NCI-H524 (cell line): ENCODE measurements at regions not wholly inside any gene's neighbourhood (a gene's known extent, or its start where the extent isn't known, plus 50 kb on each side); places are given as distances from the start of the nearest gene placed in this dataset.

Experiments
- DNase-seq, 2 experiments: peaks; one replicate each; lab custom pipeline; 2025; lab: John Stamatoyannopoulos, UW

DNA sequence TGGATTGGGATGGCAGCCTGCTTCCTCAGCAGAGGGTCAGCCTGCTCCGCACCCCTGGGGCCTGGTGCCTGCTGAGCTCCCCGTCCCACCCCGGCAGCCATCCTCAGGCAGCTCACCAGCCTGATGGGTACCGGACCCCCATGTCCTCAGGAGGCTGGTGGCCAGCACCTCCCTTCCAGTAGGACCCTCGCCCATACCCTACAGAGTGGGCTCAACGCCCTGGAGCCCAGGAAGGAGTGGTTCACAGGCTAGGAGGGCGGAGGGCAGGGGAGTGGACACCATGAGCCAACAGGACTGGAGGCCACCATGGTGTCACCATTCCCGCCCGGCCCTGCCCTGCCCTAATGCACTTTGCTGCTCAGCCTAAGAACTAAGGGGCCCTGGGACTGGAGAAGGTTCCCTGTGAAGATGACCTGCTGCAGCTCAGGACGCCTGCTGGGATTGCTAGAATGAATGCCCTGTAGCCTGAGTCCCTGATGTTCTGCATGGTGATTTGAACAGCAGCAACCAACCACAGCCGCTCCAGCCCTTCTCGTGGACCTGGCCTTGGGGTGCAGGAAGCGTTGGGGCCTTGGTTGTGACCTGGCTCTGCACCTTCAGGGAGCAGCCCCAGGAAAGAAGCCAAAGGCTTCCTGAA lies 1080.8 kb downstream of the BRD1 start:
- no peak for DNase-seq

DNA sequence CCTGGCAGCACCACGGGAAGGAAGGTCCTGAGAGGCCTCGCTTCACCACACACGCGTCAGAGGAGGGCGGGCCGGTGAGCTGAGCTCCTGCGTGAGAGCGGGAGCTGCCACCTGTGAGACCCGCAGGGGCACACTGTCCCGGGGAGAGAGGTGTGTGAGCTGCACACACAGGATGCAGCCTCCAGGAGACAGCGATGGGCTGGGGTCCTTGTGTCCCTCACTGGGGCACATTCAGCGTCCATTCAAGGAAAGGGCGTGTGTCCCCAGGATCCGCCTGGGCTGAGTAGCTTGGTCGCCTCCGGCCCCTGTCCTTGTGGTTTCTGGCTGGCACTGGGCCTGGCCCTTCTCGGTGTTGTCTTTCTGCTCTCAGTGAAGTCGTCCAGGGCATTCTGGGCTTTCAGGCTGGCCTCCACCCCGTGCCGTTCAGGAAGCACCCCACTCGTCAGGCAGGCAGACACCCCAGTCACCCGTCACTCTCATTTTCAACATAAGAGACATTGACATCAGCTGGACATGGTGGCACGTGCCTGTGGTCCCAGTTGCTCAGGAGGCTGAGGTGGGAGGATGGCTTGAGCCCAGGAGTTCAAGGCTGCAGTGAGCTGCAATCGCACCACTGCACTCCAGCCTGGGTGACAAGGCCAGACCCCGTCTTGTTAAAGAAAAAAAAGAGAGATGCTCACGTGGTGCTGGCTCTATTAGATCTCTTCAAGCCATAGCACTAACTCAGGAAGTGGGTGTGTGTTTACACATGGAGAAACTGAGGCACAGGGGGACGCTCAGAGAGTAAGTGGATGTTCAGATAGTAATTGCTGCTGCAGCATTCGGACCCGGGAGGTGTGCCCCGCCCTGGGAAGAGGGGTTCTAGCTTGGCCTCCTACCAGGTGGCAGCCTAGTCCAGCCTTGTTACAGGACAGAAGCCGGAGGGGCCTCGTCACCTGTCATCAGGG lies 1081.6 kb downstream of the BRD1 start:
- DNase-seq, result no peak

DNA sequence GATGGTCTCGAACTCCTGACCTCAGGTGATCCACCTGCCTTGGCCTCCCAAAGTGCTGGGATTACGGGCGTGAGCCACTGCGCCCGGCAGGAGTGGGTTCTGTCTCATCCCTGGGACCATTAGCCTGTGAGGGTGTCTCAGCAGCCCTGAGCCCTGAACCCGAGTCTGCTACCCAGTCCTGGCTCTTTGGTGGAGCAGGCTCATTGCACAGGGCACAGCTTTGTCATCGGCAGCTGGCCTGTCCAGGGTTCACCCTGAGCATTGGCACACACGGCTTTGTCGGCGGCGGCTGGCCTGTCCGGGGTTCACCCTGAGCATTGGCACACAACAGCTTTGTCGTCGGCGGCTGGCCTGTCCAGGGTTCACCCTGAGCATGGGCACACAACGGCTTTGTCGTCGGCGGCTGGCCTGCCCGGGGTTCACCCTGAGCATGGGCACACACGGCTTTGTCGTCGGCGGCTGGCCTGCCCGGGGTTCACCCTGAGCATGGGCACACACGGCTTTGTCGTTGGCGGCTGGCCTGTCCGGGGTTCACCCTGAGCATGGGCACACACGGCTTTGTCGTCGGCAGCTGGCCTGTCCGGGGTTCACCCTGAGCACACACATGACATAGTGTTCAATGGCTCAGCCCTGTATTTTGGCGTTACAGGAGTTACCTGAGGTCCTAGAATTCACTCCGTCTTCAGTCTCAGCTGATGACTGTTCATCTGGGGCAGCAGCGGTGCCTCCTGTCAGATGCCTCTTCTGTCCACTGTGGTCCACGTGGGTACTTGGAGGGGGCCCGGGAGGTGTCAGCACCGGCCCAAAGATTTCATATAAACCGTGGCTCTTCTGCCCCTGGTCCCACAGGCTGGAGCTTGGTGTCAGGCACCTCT lies 1082.5 kb downstream of the BRD1 start:
- DNase-seq, result no peak

DNA sequence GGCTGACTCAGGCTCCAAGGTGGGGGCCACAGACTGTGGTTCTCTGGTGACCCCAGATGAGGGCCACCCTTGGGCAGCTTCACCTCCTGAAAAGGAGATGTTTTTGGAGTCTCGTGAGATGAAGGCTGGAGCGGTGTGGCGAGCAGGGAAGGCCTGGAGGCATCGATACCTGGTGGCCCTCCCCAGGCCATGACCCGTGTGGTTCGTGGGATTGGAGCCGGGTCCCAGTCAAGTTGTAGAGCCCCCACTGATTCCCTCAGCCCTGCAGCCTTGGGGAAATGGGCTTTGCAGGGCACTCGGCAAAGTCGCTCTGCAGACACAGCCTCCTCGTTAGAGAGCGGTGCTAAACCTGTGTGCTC lies 1083.4 kb downstream of the BRD1 start:
- DNase-seq, result no peak

DNA sequence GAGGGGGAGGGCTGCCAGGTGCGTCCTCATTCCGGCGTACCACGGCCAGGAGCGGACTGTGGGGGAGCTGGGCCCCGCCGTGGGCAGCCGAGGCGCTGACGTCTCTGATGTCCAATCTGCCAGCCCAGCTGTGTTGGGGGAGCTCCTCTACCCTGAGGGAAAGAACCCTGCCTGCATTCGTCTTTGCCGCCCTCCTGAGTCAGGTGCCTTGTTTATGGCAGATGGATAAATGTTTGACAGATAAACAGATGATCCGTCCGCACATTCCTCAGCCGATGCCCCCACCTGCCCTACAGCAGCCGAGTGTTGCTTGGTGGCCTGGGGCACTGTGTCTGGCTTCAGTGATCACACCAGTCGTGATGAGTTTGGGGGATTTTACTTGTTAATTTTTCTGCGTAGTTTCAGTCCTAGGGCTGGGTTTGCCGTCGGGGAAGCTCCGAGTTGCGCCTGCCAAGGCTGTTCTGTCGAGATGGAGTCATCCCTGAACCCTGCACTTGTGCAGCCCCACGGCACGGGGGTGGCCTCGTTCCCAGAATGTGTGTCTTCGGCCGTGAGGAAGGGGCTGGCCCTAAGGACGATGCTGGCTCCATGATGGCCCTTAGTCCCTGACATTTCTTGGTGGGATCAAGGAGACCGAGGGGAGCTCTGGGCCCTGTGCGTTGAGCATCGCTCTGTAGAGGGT lies 1083.9 kb downstream of the BRD1 start:
- no peak for DNase-seq

DNA sequence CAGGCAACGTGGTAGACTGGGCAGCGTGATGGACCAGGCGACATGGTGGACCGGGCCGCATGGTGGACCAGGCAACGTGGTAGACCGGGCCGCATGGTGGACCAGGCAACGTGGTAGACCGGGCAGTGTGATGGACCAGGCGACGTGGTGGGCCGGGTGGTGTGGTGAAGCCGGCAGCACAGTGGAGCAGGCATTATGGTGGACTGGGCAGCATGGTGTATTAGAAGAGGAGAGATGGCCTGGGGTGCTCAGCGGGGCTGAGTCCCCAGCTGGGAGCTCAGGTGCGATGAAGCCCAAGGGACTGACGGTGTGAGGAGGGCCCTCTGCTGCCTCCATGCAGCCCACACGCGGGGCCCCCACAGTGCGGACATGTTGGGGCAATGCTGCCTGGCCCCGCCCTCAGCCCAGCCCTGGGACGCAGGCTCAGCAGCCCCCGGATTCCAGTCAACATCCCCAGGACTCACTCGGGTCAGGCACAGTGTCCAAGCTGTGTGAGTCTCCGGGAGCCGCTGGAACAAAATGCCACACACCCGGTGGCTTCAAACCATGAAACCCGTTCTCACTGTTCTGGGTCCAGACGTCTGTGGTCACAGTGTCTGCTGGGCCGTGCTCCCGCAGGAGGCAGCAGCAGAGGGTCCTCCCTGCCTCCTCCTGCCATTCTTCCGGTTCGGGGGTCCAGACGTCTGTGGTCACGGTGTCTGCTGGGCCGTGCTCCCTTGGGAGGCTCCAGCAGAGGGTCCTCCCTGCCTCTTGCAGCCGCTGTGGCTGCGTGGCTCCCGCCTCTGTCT lies 1084.9 kb downstream of the BRD1 start:
- no peak for DNase-seq

DNA sequence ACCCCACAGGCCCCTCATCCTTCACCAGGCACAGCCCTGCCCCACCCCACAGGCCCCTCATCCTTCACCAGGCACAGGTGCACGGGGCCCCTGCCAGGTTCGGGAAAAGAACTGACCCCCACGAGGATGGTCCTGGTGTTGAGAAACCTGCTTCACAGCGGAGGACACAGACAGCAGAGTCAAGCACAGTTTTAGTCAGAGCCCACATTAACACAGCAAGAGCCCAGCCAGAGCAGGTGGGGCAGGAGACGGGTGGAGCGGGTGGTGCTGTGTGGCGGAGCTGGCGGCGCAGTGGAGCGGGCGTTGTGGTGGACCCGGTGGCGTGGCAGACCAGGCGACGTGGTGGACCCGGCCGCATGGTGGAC lies 1085.5 kb downstream of the BRD1 start:
- DNase-seq, result no peak

DNA sequence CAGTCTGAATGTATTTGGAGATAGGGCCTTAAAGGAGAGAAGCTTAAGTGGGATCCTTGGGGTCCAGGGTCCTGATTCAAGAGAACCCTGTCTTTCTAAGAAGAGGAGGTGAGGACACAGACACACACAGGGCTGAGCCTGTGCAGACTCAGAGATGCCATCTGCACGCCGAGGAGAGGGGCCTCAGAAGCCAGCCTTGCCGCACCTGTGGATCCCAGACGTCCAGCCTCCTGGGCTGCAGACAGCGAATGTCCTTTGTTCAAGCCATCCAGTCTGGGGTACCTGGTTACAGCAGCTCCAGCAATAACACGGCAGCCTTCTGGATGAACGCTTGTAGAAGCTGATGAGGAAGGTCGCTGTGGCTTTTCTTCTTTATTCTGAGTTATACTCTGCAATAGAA lies 1086.1 kb downstream of the BRD1 start:
- no peak for DNase-seq

DNA sequence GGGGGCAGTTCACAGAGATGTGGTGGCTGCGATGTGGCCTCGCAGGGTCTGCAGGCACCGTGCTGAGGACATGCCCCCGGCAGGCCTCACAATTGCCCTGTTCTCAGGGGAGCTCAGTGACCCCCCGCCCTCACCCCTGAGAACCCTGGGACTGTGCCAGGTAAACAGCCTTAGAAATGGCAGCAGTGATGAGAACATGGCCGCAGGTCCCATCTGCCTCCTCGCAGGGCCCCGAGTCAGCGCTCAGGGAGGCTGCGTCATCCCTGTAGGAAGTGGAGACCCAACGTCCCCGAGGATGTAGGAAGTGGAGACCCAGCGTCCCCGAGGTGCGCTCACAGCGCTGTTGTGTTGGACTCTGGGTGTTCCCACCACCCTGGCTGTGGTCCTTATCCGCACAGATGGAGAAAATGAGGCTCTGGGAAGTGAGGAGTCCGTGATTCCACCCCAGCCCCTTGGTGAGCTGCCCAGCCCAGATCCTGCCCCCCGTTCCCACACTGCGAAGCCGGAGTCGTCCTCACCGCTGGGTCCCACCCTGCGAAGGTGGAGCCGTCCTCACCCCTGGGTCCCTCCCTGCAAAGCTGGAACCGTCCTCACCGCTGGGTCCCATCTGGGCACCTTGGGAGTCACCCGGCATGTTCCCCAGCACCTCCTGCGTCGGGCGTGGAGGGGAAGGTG lies 1086.8 kb downstream of the BRD1 start:
- no peak for DNase-seq

DNA sequence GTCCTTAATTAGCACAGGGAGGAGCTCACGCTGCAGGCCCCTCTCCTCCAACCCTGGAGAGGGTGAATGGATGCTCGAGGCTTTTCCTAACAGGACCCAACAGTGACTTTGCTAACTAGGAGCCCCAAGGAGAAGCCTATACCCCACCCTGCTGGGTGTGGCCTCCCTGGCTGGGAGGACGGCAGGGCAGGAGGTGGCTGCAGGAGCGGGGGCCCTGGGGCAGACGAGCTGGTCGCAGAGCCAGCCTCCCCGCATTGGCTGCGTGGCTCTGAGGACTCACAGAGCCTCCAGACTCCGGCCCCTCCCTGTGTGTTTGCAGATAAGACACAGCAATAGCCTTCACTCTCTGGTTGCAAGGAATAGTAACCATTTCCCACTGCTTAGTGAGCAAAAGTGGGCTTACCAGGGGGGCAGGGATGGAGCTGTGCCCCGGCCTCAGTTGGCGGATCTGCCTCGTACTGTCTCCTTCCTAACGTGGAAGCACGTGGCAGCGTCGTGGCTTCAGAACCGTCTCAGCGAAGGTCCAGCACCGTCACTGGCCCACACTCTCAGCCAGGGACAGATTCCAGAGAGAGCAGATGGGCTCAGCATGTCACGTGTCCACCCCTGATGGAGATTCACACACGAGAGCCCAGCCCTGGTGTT lies 1087.5 kb downstream of the BRD1 start:
- peak in 1 of 2 experiments; percentile 26 for DNase-seq

DNA sequence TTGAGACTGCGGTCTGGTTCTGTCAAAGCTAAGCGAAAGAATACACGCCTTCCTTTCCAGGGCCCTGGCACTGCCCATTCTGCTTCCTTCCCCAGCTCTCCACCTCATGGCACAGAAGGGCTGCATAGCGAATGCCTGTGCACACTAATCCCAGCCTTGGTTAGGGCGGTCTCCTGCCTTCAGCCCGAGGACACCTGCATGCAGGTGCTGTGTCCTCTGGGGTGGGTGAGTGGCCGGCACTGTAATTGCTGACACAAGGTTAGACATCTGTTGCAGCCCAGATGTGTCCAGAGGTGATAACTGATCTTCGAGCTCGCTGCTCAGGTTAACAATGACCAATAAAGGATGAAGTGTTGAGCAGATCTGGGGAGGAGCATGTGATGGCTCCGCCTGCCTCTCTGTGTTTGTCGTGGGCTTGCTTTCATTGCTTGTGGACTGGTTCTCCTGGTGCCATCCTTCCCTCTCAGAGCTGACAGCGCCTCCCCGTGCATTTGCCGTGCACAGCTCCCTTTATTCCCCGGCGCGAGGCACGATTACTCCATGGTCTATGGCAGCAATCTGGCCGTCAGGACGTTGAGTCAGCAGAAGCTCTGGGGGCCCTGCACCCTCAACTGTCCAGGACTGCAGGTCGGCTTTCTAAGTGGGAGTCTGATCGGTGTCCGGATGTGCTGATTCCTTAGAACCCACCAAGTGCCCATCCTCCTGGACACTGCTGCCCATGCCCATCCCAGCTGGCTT lies 1088.2 kb downstream of the BRD1 start:
- DNase-seq, result no peak

DNA sequence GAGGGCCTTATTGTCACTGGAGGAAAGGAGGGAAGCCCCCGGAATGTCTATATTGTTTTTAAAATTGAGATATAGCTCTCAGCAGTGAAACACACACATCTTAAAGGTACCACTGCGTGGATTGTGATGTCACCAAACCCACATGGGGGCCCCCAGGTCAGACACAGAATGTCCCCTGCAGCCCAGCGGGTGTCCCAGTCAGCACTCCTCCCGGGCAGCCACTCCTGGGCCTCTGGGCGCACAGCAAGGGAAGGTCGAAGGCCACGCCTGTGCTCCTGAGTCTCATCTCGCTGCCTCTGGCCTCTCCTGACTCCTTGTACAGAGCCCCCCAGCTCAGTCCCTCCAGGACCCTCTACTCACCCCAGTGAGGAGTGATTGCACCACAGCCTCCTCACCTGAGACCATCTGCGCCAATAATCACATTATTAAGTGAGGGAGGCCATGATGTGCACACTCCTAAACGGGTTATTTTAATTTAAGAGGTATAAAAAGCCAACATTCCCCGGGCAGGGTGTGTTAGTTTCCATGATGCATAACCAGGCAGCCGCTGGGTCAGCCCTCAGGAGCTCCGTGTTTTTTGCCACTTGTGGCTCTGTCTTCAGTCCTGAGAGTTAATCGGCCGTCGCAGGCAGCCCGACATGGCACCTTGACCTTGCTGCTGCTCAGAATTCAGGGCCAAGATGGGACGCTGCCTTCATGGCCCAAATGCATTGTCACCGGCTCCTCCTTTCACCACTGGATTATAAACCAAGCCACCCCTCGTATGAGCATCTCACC lies 1089.3 kb downstream of the BRD1 start:
- DNase-seq, result no peak

DNA sequence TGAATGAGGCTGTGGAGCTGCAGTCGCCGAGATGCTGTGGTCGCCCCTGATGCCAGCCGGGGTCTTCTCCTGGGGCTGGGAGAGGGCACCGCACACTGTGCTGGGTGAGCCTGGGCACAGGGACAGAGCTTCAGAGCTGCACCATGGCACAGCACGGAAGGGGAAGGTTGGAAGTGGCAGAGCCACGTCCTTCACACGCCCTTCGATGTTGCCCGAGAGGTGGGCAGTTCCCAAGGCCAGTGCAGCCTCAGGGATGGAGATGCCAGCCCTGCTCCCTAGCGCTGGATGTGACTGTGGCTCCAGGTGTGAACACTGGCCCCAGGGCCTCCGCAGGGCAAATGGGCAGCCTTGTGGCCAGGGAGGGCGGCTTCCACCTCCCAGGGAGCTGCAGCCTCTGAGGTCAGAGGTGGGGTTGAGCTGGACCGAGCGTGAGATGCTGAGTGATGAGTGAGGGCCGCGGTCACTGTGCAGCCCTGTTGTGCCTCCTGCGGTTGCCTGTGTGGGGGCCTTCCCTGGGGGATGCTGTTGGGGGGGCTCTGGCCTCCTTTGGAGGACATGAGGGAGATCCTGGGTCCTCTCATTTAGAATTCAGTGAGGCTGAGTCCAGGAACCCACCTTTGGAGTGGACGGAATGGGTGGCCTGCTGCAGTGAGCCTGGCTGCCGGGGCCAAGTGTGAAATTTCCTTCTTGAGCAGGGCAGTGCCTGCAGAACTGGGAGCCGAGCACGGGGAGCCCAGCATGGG lies 1090.0 kb downstream of the BRD1 start:
- DNase-seq, result no peak

DNA sequence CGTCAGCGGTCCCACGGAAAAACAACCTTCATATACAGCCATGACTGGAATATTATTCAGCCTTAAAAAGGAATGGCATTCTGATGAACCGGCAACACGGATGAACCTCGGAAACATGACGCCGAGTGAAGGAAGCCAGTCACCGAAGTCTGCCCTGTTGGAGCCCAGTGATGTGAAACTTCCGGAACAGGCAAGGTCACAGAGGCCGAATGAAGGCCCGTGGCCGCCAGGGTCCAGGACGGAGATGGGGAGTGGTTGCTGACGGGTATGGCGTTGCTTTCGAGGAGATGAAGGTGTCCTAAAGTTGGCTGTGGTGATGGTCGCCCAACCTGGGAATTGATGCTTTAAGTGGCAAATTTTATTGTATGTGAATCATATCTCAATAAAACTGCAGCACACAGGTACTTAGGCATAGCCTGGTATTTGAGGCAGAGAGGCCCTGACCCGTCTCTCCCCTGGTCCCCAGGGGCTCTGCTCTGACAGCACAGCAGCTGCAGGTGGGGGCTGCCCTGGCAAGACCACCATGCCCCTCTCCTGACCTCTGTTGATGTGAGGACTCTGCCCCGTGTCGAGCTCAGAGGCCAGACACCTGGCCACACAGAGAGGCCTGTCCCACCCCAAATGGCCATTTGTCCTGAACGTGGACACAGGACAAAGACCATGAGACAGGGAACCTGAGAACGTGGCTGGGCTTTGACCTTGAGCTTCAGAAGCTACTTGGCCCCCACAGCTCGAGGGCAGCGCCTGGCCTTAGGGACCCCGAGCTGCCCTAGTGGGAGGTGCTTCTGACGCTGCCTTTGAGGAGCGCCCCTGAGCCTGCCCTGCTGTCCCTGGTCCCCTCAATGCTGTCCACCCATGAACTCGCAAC lies 1090.8 kb downstream of the BRD1 start:
- no peak for DNase-seq

DNA sequence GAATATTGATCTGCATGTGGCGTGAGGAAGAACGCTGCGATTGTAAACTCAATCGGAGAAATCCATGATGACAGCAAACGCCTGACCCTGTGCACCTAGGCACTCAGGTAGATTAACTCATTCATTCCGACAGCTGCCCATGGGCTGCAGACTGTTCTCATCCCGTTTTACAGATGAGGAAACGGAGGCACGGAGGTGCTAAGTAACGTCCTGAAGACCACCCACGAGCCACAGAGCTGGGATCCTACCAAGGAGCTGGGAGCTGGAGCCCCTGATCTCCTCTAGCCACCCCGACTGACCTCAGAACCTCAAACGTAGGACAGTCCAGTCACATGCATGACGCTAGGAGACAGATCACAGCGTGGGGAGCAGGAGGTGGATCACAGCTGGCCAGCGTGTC lies 1092.7 kb downstream of the BRD1 start:
- DNase-seq, result no peak

DNA sequence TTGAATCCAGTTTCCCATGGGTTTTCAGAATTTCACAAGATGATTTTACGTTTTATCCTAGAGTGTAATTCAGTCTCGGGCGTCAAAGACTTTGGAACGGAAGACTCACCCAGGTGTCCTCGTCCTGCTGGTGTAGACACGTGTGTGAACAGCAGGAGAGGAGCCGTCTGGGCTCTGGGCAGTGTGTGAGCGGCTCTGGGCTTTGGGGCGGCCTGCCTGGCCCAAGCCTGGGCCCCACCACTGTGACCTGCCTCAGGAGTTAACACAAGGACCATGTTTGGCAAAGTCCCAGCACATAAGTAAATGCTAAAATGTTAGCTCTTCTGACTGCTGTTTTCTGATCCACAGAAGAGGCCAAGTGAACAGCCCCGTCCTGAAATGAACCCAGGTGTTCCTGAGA lies 1093.3 kb downstream of the BRD1 start:
- DNase-seq, result no peak
